ENCODE measurements at regions not wholly inside any gene's neighbourhood (a gene's known extent, or its start where the extent isn't known, plus 50 kb on each side); places are given as distances from the start of the nearest gene placed in this dataset.

GRCh38 chr9:28960602-28961001 lies 1387.3 kb upstream of the C9orf72 start:
- Histone ChIP-seq H3K4me1 (ENCODE audit: control insufficient read depth, insufficient read depth, low read length) (no peaks in the 10 kb centered on the region), H3K9me3 (ENCODE audit: control insufficient read depth, insufficient read depth, low read depth, low read length) (no peaks in the 10 kb centered on the region), H3K36me3 (ENCODE audit: control insufficient read depth in 2 of 2, insufficient read depth in 1 of 2, low read length in 2 of 2) (no peaks in the 10 kb centered on the region), H3K4me3 (ENCODE audit: low read depth, low read length) (no peak overlapping the region), H3K27ac (ENCODE audit: extremely low read depth, low read depth, low read length) (no peak overlapping the region)
- POLR2A ChIA-PET = no interaction called here
- CTCF ChIA-PET = no interaction called here
- no peak for TF ChIP-seq ZNF433 (tag by site-specific recombination; IDR thresholded peaks at IDR 0.05; ENCODE audit: low read depth)
- no peak for TF ChIP-seq ZIC2 (tag by site-specific recombination; IDR thresholded peaks at IDR 0.05)
- TF ChIP-seq KLF9 (tag by site-specific recombination; IDR thresholded peaks at IDR 0.05; ENCODE audit: low read depth) = no peak
- no peak for TF ChIP-seq ZNF324 (tag by site-specific recombination; IDR thresholded peaks at IDR 0.05)
- no peak for TF ChIP-seq ZNF48 (tag by site-specific recombination; IDR thresholded peaks at IDR 0.05)
- no peak for TF ChIP-seq ZNF777 (tag by site-specific recombination; IDR thresholded peaks at IDR 0.05; ENCODE audit: borderline replicate concordance)

GRCh38 chr9:28961623-28962022 lies 1388.3 kb upstream of the C9orf72 start:
- ChIA-PET CTCF (interaction anchor here (0.8 to 1.1 kb wide), 2 partner anchors 10 to 1237 kb away, joined by 4 read pairs; no protein-coding TSS in a partner anchor), POLR2A (no interaction called here)
- no peaks in the 10 kb centered on the region for H3K36me3 ChIP-seq (ENCODE audit: control insufficient read depth in 2 of 2, insufficient read depth in 1 of 2, low read length in 2 of 2)
- no peak overlapping the region for H3K4me3 ChIP-seq (ENCODE audit: low read depth, low read length)
- H3K9me3 ChIP-seq (ENCODE audit: control insufficient read depth, insufficient read depth, low read depth, low read length) = no peaks in the 10 kb centered on the region
- TF ChIP-seq PRDM4 (tag by site-specific recombination; IDR thresholded peaks at IDR 0.05) = no peak
- no peak for TF ChIP-seq ZNF639 (tag by site-specific recombination; IDR thresholded peaks at IDR 0.05)
- no peak for TF ChIP-seq ZNF837 (tag by site-specific recombination; IDR thresholded peaks at IDR 0.05)
- TF ChIP-seq KLF17 (tag by site-specific recombination; IDR thresholded peaks at IDR 0.05) = no peak
- TF ChIP-seq HOXA7 (CRISPR knock-in tag; IDR thresholded peaks at IDR 0.05; ENCODE audit: borderline replicate concordance) = no peak
- TF ChIP-seq ZNF2 (tag by site-specific recombination; IDR thresholded peaks at IDR 0.05) = no peak
- TF ChIP-seq SCRT1 (tag by site-specific recombination; IDR thresholded peaks at IDR 0.05; ENCODE audit: borderline replicate concordance) = no peak
- no peak for TF ChIP-seq YY1 (tag by site-specific recombination; IDR thresholded peaks at IDR 0.05)
- TF ChIP-seq GLI4 (tag by site-specific recombination; IDR thresholded peaks at IDR 0.05) = no peak
- no peak for TF ChIP-seq ZNF114 (tag by site-specific recombination; IDR thresholded peaks at IDR 0.05)
- TF ChIP-seq HOXD13 (CRISPR knock-in tag; IDR thresholded peaks at IDR 0.05; ENCODE audit: borderline replicate concordance) = no peak
- no peak for TF ChIP-seq KLF9 (tag by site-specific recombination; IDR thresholded peaks at IDR 0.05; ENCODE audit: low read depth)
- TF ChIP-seq ZNF830 (tag by site-specific recombination; IDR thresholded peaks at IDR 0.05; ENCODE audit: low read depth) = no peak
- TF ChIP-seq ZNF24 (tag by site-specific recombination; IDR thresholded peaks at IDR 0.05) = no peak
- TF ChIP-seq ZNF354C (tag by site-specific recombination; IDR thresholded peaks at IDR 0.05; ENCODE audit: borderline replicate concordance, low read depth) = no peak
- TF ChIP-seq ZNF513 (tag by site-specific recombination; IDR thresholded peaks at IDR 0.05) = no peak
- TF ChIP-seq FEZF1 (tag by site-specific recombination; IDR thresholded peaks at IDR 0.05) = no peak
- no peak for TF ChIP-seq ZNF423 (tag by site-specific recombination; IDR thresholded peaks at IDR 0.05)
- no peak for TF ChIP-seq ZNF701 (tag by site-specific recombination; IDR thresholded peaks at IDR 0.05)
- no peaks in the 10 kb centered on the region for H3K4me1 ChIP-seq (ENCODE audit: control insufficient read depth, insufficient read depth, low read length)
- no peak overlapping the region for H3K27ac ChIP-seq (ENCODE audit: extremely low read depth, low read depth, low read length)

Measured in HEK293 (cell line).